ENCODE measurements at regions not wholly inside any gene's neighbourhood (a gene's known extent, or its start where the extent isn't known, plus 50 kb on each side); places are given as distances from the start of the nearest gene placed in this dataset.

DNA sequence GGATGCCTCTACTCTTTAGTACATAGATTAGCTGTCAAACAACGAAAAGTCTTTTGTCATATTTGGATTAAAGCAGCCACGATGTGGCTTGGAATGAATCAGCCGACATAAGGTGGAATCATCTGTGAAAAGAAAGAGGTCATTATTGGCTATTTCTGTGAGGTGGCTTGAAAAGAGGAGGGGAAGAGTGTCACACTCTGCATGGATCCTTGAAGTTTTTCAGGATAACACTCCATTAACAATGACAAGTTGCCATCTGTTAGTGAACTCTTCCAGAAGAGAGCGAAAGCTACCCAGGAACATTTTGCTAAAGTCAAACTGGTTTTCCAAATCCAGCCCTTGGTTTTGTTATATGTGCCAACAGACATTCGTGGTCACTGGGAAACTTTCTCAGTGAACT lies 1604.8 kb downstream of the OLFM4 start:
- H3K27ac Mint-ChIP-seq (ENCODE audit: low read depth, unreplicated experiment), result no peak overlapping the region

GRCh38 chr13:54636231-54636630 lies 1607.6 kb downstream of the OLFM4 start:
- Mint-ChIP-seq H3K27ac (ENCODE audit: low read depth, unreplicated experiment) (no peak overlapping the region), H3K36me3 (ENCODE audit: insufficient read depth, unreplicated experiment) (no peaks in the 10 kb centered on the region), H3K4me3 (ENCODE audit: unreplicated experiment) (no peak overlapping the region), H3K27me3 (ENCODE audit: insufficient read depth, unreplicated experiment) (no peaks in the 10 kb centered on the region), H3K4me1 (ENCODE audit: insufficient read depth, unreplicated experiment) (no peaks in the 10 kb centered on the region), H3K9me3 (ENCODE audit: unreplicated experiment) (peaks cover 7% of the 10 kb centered on the region)
- ChIA-PET CTCF (no interaction called here), POLR2A (interaction anchor here (0.6 kb wide), 1 partner anchor 1624 kb away, joined by 3 read pairs; no protein-coding TSS in a partner anchor)
- no peak for DNase-seq (ENCODE audit: unreplicated experiment)
- TF ChIP-seq, protein P1, sequence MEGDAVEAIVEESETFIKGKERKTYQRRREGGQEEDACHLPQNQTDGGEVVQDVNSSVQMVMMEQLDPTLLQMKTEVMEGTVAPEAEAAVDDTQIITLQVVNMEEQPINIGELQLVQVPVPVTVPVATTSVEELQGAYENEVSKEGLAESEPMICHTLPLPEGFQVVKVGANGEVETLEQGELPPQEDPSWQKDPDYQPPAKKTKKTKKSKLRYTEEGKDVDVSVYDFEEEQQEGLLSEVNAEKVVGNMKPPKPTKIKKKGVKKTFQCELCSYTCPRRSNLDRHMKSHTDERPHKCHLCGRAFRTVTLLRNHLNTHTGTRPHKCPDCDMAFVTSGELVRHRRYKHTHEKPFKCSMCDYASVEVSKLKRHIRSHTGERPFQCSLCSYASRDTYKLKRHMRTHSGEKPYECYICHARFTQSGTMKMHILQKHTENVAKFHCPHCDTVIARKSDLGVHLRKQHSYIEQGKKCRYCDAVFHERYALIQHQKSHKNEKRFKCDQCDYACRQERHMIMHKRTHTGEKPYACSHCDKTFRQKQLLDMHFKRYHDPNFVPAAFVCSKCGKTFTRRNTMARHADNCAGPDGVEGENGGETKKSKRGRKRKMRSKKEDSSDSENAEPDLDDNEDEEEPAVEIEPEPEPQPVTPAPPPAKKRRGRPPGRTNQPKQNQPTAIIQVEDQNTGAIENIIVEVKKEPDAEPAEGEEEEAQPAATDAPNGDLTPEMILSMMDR (IDR thresholded peaks at IDR 0.05; ENCODE audit: unreplicated experiment), result no peak
- intact Hi-C loops (cut with micrococcal nuclease), result no loop called here
- no TSS peak for BruUV-seq (replicated peaks)

More for the DNA sequence above, 1604.8 kb downstream of the OLFM4 start:
- H3K36me3 Mint-ChIP-seq (ENCODE audit: insufficient read depth, unreplicated experiment), result no peaks in the 10 kb centered on the region
- BruUV-seq (replicated peaks), result no TSS peak
- no peaks in the 10 kb centered on the region for H3K27me3 Mint-ChIP-seq (ENCODE audit: insufficient read depth, unreplicated experiment)
- CTCF ChIA-PET, result no interaction called here
- H3K9me3 Mint-ChIP-seq (ENCODE audit: unreplicated experiment), result peaks cover 7% of the 10 kb centered on the region
- H3K4me1 Mint-ChIP-seq (ENCODE audit: insufficient read depth, unreplicated experiment), result no peaks in the 10 kb centered on the region
- TF ChIP-seq, protein P1 (IDR thresholded peaks at IDR 0.05; ENCODE audit: unreplicated experiment), result no peak
- intact Hi-C loops (cut with micrococcal nuclease), result no loop called here
- DNase-seq (ENCODE audit: unreplicated experiment), result no peak
- no peak overlapping the region for H3K4me3 Mint-ChIP-seq (ENCODE audit: unreplicated experiment)
- POLR2A ChIA-PET, result no interaction called here

DNA sequence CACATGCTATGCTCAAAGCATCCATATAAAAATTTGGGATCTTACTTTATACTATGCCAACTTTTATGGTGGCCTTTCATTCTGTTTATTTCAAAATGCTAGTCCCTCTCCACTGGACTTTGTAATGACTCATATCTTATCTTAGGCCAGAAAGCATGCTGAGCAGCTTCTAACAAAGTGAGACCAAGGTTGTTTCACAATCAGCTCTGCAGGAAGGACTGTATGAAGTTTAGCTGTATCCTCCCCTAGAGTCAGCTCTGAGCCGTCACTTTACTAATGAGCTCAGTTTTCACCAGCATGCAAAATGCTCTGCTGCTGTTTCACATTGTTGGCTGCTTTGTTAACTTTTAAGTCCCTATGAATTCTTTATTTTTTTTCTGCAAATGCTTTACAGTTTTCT lies 1608.8 kb downstream of the OLFM4 start:
- ChIA-PET CTCF (interaction anchor here (0.6 to 1.0 kb wide), 3 partner anchors 16 to 406 kb away, joined by 3 to 6 read pairs (median 3); no protein-coding TSS in a partner anchor), POLR2A (interaction anchor here (0.6 to 0.8 kb wide), 2 partner anchors 10 to 577 kb away, joined by 3 read pairs; no protein-coding TSS in a partner anchor)
- H3K27ac Mint-ChIP-seq (ENCODE audit: low read depth, unreplicated experiment), result no peak overlapping the region
- DNase-seq (ENCODE audit: unreplicated experiment), result peak; percentile 75
- peaks cover 2% of the 10 kb centered on the region for H3K9me3 Mint-ChIP-seq (ENCODE audit: unreplicated experiment)
- no peaks in the 10 kb centered on the region for H3K36me3 Mint-ChIP-seq (ENCODE audit: insufficient read depth, unreplicated experiment)
- BruUV-seq (replicated peaks), result no TSS peak
- H3K27me3 Mint-ChIP-seq (ENCODE audit: insufficient read depth, unreplicated experiment), result no peaks in the 10 kb centered on the region
- intact Hi-C loops (cut with micrococcal nuclease), result no loop called here
- no peaks in the 10 kb centered on the region for H3K4me1 Mint-ChIP-seq (ENCODE audit: insufficient read depth, unreplicated experiment)
- TF ChIP-seq, protein P1 (IDR thresholded peaks at IDR 0.05; ENCODE audit: unreplicated experiment), result no peak
- H3K4me3 Mint-ChIP-seq (ENCODE audit: unreplicated experiment), result no peak overlapping the region

DNA sequence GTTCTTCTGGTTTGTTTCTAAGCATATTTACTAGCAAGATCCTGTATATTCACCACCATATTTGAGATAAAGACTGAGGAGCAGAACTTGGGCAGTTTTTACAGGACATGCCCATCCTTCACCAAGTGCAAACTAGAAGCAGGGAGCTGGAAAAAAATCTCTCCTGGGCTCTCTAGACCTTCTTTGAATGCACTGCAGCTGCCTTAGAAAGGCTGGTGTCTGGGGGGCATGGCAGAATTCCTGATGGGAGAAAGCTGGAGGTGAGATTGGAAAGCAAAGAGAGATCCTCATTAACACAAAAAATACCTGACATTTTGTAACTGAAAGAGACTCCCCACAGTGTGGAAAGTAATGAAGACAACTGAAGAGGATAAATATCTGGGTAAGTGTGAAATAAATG lies 1612.1 kb downstream of the OLFM4 start:
- H3K27ac Mint-ChIP-seq (ENCODE audit: low read depth, unreplicated experiment), result no peak overlapping the region
- no TSS peak for BruUV-seq (replicated peaks)

More for the DNA sequence above, 1612.1 kb downstream of the OLFM4 start:
- Mint-ChIP-seq H3K4me1 (ENCODE audit: insufficient read depth, unreplicated experiment) (no peaks in the 10 kb centered on the region), H3K4me3 (ENCODE audit: unreplicated experiment) (no peak overlapping the region), H3K27me3 (ENCODE audit: insufficient read depth, unreplicated experiment) (no peaks in the 10 kb centered on the region), H3K9me3 (ENCODE audit: unreplicated experiment) (no peaks in the 10 kb centered on the region), H3K36me3 (ENCODE audit: insufficient read depth, unreplicated experiment) (peaks cover 4% of the 10 kb centered on the region)
- ChIA-PET POLR2A (no interaction called here), CTCF (interaction anchor here (0.6 to 0.7 kb wide), 2 partner anchors 78 to 635 kb away, joined by 3 read pairs; no protein-coding TSS in a partner anchor)
- TF ChIP-seq, protein P1 (IDR thresholded peaks at IDR 0.05; ENCODE audit: unreplicated experiment), result no peak
- intact Hi-C loops (cut with micrococcal nuclease), result no loop called here
- no peak for DNase-seq (ENCODE audit: unreplicated experiment)

Data from MCF 10A (cell line).